Lower lobe of right lung (tissue), 2 donors: ENCODE measurements at regions not wholly inside any gene's neighbourhood (a gene's known extent, or its start where the extent isn't known, plus 50 kb on each side); places are given as distances from the start of the nearest gene placed in this dataset.
"Not testable (repeated sequence)": the region's sequence is repeated elsewhere in the genome, so short reads cannot be mapped to it uniquely, and the experiment has no call there.

Experiments
- ATAC-seq, 2 donors: fragments of 200-7000 bp; cut with Tn5 transposase; one replicate each; pipeline ENCODE4 v1.9.1; 2020 to 2022; ENCODE audit warnings: mild to moderate bottlenecking in 2 of 2, moderate library complexity in 2 of 2
- DNase-seq: peaks from one replicate; pipeline ENCODE4 v3.0.0-alpha.2; 2020
- H3K27ac ChIP-seq: fragments of 200-600 bp; one replicate; pipeline ENCODE4 v1.8.0; 2022
- H3K27me3 ChIP-seq: fragments of 200-600 bp; one replicate; pipeline ENCODE4 v1.8.0; 2022; ENCODE audit warnings: low read depth
- H3K36me3 ChIP-seq: fragments of 200-600 bp; one replicate; pipeline ENCODE4 v1.8.0; 2022; ENCODE audit warnings: mild to moderate bottlenecking
- H3K4me1 ChIP-seq: fragments of 200-600 bp; one replicate; pipeline ENCODE4 v1.8.0; 2022
- H3K4me3 ChIP-seq: fragments of 200-600 bp; one replicate; pipeline ENCODE4 v1.8.0; 2022; ENCODE audit warnings: mild to moderate bottlenecking
- H3K9me3 ChIP-seq: fragments of 200-600 bp; one replicate; pipeline ENCODE4 v1.8.0; 2022
- intact Hi-C: fragments of 100-400 bp; cut with DNase I; formaldehyde crosslinking; loops from one replicate; pipeline ENCODE4 v1.11.0; 2022
- TF ChIP-seq, protein P1 (sequence below): fragments of 200-600 bp; IDR thresholded peaks from one replicate; pipeline ENCODE4 v1.8.0; 2022; ENCODE audit warnings: antibody characterized with exemption, mild to moderate bottlenecking
- donor health status: DM: no; HTN: yes; CAD: no; lungs with severe emphysema.

DNA sequence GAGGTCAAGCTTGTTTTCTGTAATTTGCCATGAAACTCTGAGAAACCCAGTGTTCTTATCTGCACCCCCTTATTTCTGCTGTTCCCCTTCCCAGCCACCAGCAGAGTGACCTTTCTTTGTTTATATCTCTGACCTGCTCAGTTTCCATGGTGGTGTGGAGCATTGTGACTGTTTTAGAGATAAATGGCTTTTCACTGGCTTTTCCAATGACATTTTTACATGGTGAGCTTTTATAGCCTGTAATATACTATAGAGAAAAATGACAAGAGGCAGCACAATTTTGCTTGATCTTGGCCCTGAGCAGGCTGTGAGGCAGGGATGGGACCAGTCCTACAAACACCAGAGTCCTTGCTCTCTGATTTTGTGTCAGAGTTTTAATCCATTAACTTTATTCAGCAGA is 233.9 kb downstream of the FAT3 start:
- H3K27me3 ChIP-seq = no peaks in the 10 kb centered on the region
- no peak for DNase-seq
- TF ChIP-seq, protein P1, sequence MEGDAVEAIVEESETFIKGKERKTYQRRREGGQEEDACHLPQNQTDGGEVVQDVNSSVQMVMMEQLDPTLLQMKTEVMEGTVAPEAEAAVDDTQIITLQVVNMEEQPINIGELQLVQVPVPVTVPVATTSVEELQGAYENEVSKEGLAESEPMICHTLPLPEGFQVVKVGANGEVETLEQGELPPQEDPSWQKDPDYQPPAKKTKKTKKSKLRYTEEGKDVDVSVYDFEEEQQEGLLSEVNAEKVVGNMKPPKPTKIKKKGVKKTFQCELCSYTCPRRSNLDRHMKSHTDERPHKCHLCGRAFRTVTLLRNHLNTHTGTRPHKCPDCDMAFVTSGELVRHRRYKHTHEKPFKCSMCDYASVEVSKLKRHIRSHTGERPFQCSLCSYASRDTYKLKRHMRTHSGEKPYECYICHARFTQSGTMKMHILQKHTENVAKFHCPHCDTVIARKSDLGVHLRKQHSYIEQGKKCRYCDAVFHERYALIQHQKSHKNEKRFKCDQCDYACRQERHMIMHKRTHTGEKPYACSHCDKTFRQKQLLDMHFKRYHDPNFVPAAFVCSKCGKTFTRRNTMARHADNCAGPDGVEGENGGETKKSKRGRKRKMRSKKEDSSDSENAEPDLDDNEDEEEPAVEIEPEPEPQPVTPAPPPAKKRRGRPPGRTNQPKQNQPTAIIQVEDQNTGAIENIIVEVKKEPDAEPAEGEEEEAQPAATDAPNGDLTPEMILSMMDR = no peak
- no peaks in the 10 kb centered on the region for H3K9me3 ChIP-seq
- H3K36me3 ChIP-seq = no peaks in the 10 kb centered on the region
- no peaks in the 10 kb centered on the region for H3K4me1 ChIP-seq
- H3K4me3 ChIP-seq = no peak overlapping the region
- H3K27ac ChIP-seq = no peak overlapping the region
- intact Hi-C loops = no loop called here
- no peak for ATAC-seq

DNA sequence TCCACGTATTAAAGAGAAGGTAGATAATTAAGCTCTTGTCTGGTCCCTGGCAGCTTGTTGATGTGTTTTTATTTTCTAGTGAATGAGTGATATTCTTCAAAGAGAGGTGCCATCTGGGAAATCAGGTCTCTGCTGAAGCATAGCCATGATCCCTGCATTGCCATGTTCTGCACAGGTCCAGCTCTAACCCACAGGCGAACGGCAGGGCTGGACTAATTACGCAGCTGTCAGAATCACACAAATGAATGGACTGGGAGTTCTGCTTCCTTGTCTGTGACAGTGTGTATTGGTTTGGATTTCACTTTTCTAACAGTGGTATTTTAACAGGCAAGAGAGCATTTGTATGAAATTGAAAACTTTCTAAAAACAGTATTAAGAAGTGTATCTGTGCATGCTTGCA is 235.6 kb downstream of the FAT3 start:
- no peak for DNase-seq
- Histone ChIP-seq H3K36me3 (no peaks in the 10 kb centered on the region), H3K27me3 (no peaks in the 10 kb centered on the region), H3K9me3 (no peaks in the 10 kb centered on the region), H3K4me1 (no peaks in the 10 kb centered on the region), H3K4me3 (no peak overlapping the region), H3K27ac (no peak overlapping the region)
- no peak for ATAC-seq
- intact Hi-C loops = no loop called here
- TF ChIP-seq, protein P1 = no peak

DNA sequence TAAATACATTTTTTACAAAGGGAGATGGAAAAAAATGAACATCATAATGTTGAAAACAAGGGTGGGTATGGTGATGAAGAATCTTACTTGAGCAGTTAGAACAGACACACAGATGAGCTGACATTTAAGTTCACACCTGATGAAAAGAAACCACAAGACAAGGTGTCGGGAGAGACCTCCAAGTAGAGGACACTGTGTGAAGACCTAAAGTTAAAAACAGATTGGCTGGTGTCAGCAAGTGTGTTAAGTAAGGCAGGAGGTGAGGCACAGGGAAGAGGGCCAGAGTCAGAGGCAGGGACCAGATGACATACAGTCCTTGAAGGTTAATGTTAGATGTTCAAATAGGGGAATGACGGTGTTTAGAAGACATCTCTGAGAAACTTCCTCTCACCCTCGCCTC is 236.8 kb downstream of the FAT3 start:
- TF ChIP-seq, protein P1 = no peak
- Histone ChIP-seq H3K27me3 (no peaks in the 10 kb centered on the region), H3K36me3 (no peaks in the 10 kb centered on the region), H3K4me1 (no peaks in the 10 kb centered on the region), H3K4me3 (no peak overlapping the region), H3K27ac (no peak overlapping the region), H3K9me3 (no peaks in the 10 kb centered on the region)
- DNase-seq (no peak), ATAC-seq (no peak)
- intact Hi-C loops = no loop called here

DNA sequence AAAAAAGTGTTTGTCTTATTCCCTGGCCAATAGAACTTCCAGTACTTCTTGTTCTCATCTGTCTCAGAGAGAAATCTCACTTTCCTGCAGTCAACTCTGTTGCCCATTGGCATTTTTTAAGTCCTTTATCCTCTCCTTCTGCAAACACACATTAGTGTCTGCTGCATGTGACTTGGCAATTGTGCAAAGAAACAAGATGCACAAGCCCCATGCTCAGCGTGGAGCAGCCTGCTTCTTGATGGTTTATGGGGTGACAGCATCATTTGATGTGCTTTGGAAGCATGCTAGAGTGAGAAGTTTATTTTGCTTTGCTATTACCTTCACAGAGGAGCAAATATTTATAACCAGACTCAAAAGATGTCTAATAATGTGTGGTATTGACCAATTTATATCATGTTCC is 238.2 kb downstream of the FAT3 start:
- Histone ChIP-seq H3K4me1 (no peaks in the 10 kb centered on the region), H3K9me3 (no peaks in the 10 kb centered on the region), H3K27me3 (no peaks in the 10 kb centered on the region), H3K36me3 (no peaks in the 10 kb centered on the region), H3K27ac (no peak overlapping the region), H3K4me3 (no peak overlapping the region)
- DNase-seq (no peak), ATAC-seq (no peak)
- intact Hi-C loops = no loop called here
- TF ChIP-seq, protein P1 = no peak

DNA sequence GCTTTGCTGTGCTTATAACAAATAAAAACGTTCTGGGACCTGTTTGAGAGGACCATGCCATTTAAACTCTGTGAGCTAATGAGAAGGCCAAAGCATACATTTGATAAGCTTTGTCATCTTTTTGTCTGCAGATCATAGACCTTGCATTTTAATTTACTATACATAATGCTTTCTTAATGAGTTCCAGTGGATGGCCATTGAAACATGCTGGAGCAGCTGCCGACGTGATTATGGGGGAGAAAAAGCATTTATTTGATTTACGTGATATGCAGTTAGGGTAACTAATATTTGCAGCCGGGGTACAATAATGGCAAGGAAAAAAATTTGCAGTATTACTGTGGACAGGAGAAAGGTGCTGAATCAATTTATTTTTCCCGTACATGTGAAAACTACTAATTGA is 240.2 kb downstream of the FAT3 start:
- intact Hi-C loops = no loop called here
- TF ChIP-seq, protein P1 = no peak
- ATAC-seq = no peak

DNA sequence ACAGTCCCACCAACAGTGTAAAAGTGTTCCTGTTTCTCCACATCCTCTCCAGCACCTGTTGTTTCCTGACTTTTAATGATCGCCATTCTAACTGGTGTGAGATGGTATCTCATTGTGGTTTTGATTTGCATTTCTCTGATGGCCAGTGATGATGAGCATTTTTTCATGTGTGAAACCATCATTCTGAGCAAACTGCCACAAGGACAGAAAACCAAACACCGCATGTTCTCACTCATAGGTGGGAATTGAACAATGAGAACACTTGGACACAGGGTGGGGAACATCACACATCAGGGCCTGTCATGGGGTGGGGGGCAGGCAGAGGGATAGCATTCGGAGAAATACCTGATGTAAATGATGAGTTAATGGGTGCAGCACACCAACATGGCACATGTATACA is 240.8 kb downstream of the FAT3 start:
- H3K27me3 ChIP-seq, ATAC-seq, H3K36me3 ChIP-seq, H3K27ac ChIP-seq, H3K4me1 ChIP-seq, H3K9me3 ChIP-seq, intact Hi-C loops, DNase-seq, H3K4me3 ChIP-seq: not testable (repeated sequence)

More for the DNA sequence above, 240.2 kb downstream of the FAT3 start:
- Histone ChIP-seq H3K27ac (no peak overlapping the region), H3K36me3 (no peaks in the 10 kb centered on the region), H3K4me3 (no peak overlapping the region), H3K9me3 (no peaks in the 10 kb centered on the region), H3K27me3 (no peaks in the 10 kb centered on the region), H3K4me1 (no peaks in the 10 kb centered on the region)
- DNase-seq = no peak
